ENCODE measurements at regions not wholly inside any gene's neighbourhood (a gene's known extent, or its start where the extent isn't known, plus 50 kb on each side); places are given as distances from the start of the nearest gene placed in this dataset.

- DNase-seq (ENCODE audit: low spot score): no peak
- no peak for ATAC-seq (ENCODE audit: low read depth)
- no peak overlapping the region for H3K27ac ChIP-seq (ENCODE audit: poor library complexity, severe bottlenecking)
- H3K27me3 ChIP-seq (ENCODE audit: insufficient read depth, poor library complexity, severe bottlenecking): no peaks in the 10 kb centered on the region
- TF ChIP-seq, protein P1, sequence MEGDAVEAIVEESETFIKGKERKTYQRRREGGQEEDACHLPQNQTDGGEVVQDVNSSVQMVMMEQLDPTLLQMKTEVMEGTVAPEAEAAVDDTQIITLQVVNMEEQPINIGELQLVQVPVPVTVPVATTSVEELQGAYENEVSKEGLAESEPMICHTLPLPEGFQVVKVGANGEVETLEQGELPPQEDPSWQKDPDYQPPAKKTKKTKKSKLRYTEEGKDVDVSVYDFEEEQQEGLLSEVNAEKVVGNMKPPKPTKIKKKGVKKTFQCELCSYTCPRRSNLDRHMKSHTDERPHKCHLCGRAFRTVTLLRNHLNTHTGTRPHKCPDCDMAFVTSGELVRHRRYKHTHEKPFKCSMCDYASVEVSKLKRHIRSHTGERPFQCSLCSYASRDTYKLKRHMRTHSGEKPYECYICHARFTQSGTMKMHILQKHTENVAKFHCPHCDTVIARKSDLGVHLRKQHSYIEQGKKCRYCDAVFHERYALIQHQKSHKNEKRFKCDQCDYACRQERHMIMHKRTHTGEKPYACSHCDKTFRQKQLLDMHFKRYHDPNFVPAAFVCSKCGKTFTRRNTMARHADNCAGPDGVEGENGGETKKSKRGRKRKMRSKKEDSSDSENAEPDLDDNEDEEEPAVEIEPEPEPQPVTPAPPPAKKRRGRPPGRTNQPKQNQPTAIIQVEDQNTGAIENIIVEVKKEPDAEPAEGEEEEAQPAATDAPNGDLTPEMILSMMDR (IDR thresholded peaks at IDR 0.05; ENCODE audit: poor library complexity, severe bottlenecking): no peak
- H3K4me1 ChIP-seq (ENCODE audit: insufficient read depth, poor library complexity, severe bottlenecking): no peaks in the 10 kb centered on the region
- no peak overlapping the region for H3K4me3 ChIP-seq (ENCODE audit: severe bottlenecking)
- no peaks in the 10 kb centered on the region for H3K9me3 ChIP-seq (ENCODE audit: severe bottlenecking)
- no peaks in the 10 kb centered on the region for H3K36me3 ChIP-seq (ENCODE audit: low read depth)
These were observed 378.8 kb upstream of the ISX start for GRCh38 chr22:34687116-34687515.

DNA sequence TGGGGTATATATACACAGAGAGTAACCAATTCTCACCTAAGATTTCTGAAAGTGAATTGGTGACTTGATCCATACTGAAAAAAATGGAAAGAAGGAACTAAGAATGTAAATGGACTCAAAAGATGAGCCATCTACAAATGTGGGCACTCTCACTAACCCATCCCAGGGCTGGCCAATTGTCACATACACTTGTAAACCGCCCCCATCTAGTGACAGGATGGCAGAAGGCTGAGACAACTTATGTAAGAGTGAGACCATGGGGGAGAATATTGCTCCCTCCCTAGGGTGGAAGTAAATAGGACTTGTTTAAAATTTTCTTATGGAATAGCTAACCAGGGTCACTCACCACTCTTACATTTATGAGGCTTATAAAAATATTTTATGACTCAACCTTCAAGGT is 377.1 kb upstream of the ISX start:
- no peak for ATAC-seq (ENCODE audit: low read depth)
- Histone ChIP-seq H3K36me3 (ENCODE audit: low read depth) (no peaks in the 10 kb centered on the region), H3K4me3 (ENCODE audit: severe bottlenecking) (no peak overlapping the region)

DNA sequence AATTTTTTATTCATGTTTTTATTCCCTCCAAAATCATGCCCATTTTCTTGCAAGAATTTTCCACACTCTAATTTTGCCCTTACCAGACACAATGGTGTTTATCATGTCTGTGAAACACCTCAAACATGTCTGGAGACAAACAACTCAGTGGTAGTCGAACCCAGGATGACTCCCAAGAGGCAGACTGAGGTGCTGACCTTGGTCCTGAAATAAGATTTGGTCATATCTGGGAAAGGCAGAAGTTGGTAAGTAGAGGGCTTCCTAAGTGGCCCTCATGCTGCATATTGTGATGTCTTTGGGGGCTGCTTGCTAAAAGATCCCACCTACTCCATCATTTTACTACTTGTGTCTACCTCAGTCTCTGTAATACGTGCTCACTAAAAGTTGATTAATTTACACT is 369.4 kb upstream of the ISX start:
- DNase-seq (ENCODE audit: low spot score): no peak
- H3K36me3 ChIP-seq (ENCODE audit: low read depth): no peaks in the 10 kb centered on the region
- H3K27me3 ChIP-seq (ENCODE audit: insufficient read depth, poor library complexity, severe bottlenecking): no peaks in the 10 kb centered on the region
- H3K4me3 ChIP-seq (ENCODE audit: severe bottlenecking): no peak overlapping the region
- TF ChIP-seq, protein P1 (IDR thresholded peaks at IDR 0.05; ENCODE audit: poor library complexity, severe bottlenecking): no peak
- ATAC-seq (ENCODE audit: low read depth): no peak
- H3K4me1 ChIP-seq (ENCODE audit: insufficient read depth, poor library complexity, severe bottlenecking): no peaks in the 10 kb centered on the region
- no peaks in the 10 kb centered on the region for H3K9me3 ChIP-seq (ENCODE audit: severe bottlenecking)
- H3K27ac ChIP-seq (ENCODE audit: poor library complexity, severe bottlenecking): no peak overlapping the region

More for the DNA sequence above, 377.1 kb upstream of the ISX start:
- H3K27ac ChIP-seq (ENCODE audit: poor library complexity, severe bottlenecking): no peak overlapping the region
- no peaks in the 10 kb centered on the region for H3K27me3 ChIP-seq (ENCODE audit: insufficient read depth, poor library complexity, severe bottlenecking)
- no peaks in the 10 kb centered on the region for H3K9me3 ChIP-seq (ENCODE audit: severe bottlenecking)
- TF ChIP-seq, protein P1 (IDR thresholded peaks at IDR 0.05; ENCODE audit: poor library complexity, severe bottlenecking): no peak
- H3K4me1 ChIP-seq (ENCODE audit: insufficient read depth, poor library complexity, severe bottlenecking): no peaks in the 10 kb centered on the region
- no peak for DNase-seq (ENCODE audit: low spot score)

- Histone ChIP-seq H3K36me3 (ENCODE audit: low read depth) (no peaks in the 10 kb centered on the region), H3K27me3 (ENCODE audit: insufficient read depth, poor library complexity, severe bottlenecking) (no peaks in the 10 kb centered on the region), H3K4me3 (ENCODE audit: severe bottlenecking) (no peak overlapping the region), H3K27ac (ENCODE audit: poor library complexity, severe bottlenecking) (no peak overlapping the region), H3K9me3 (ENCODE audit: severe bottlenecking) (no peaks in the 10 kb centered on the region), H3K4me1 (ENCODE audit: insufficient read depth, poor library complexity, severe bottlenecking) (no peaks in the 10 kb centered on the region)
- DNase-seq (ENCODE audit: low spot score) (no peak), ATAC-seq (ENCODE audit: low read depth) (no peak)
- TF ChIP-seq, protein P1 (IDR thresholded peaks at IDR 0.05; ENCODE audit: poor library complexity, severe bottlenecking): no peak
These were observed 363.7 kb upstream of the ISX start for GRCh38 chr22:34702279-34702678.

GRCh38 chr22:34709641-34710040 is 356.3 kb upstream of the ISX start:
- no peak overlapping the region for H3K27ac ChIP-seq (ENCODE audit: poor library complexity, severe bottlenecking)
- H3K4me3 ChIP-seq (ENCODE audit: severe bottlenecking): no peak overlapping the region
- H3K36me3 ChIP-seq (ENCODE audit: low read depth): no peaks in the 10 kb centered on the region
- H3K4me1 ChIP-seq (ENCODE audit: insufficient read depth, poor library complexity, severe bottlenecking): no peaks in the 10 kb centered on the region
- no peaks in the 10 kb centered on the region for H3K9me3 ChIP-seq (ENCODE audit: severe bottlenecking)
- no peaks in the 10 kb centered on the region for H3K27me3 ChIP-seq (ENCODE audit: insufficient read depth, poor library complexity, severe bottlenecking)
- DNase-seq (ENCODE audit: low spot score): no peak
- TF ChIP-seq, protein P1 (IDR thresholded peaks at IDR 0.05; ENCODE audit: poor library complexity, severe bottlenecking): no peak
- ATAC-seq (ENCODE audit: low read depth): no peak
